ENCODE measurements at regions not wholly inside any gene's neighbourhood (a gene's known extent, or its start where the extent isn't known, plus 50 kb on each side); places are given as distances from the start of the nearest gene placed in this dataset.

- TF ChIP-seq NFRKB (IDR thresholded peaks at IDR 0.05), result no peak
- TF ChIP-seq SUZ12 (IDR thresholded peaks at IDR 0.05), result no peak
- no peak for TF ChIP-seq TARDBP (IDR thresholded peaks at IDR 0.05)
- no peak for TF ChIP-seq BHLHE40 (IDR thresholded peaks at IDR 0.05; ENCODE audit: borderline replicate concordance)
- TF ChIP-seq PKNOX1 (IDR thresholded peaks at IDR 0.05), result no peak
- TF ChIP-seq ELF4 (IDR thresholded peaks at IDR 0.05), result no peak
- TF ChIP-seq FOXA1 (IDR thresholded peaks at IDR 0.05), result no peak
These were observed 81.9 kb upstream of the FAM169A start for GRCh38 chr5:74948031-74948546.
